ENCODE measurements at regions not wholly inside any gene's neighbourhood (a gene's known extent, or its start where the extent isn't known, plus 50 kb on each side); places are given as distances from the start of the nearest gene placed in this dataset.

DNA sequence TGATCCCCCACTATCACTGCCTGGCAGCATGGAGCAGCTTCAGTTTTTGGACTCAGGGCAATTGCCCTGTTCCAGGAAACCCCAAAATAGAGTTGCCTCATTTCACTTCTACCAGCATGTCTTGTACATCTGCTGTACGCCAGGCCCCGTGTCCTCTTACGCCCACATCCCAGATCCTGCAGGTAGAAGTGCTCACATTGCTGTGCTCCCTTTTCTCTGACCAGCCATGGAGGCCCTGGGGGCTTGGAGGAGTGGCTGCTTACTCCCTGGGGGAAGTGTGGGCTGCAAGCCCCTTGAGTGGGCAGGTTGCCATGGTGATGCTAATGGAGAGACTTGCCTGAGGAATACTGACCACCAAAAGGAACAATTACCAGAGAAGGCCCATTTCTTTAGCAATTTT, 55.6 kb upstream of the KCNIP1 start:
- Histone ChIP-seq H3K4me1 (ENCODE audit: control insufficient read depth, insufficient read depth, low read length) (no peaks in the 10 kb centered on the region), H3K9me3 (ENCODE audit: control insufficient read depth, insufficient read depth, low read depth, low read length) (no peaks in the 10 kb centered on the region), H3K27ac (ENCODE audit: extremely low read depth, low read depth, low read length) (no peak overlapping the region), H3K4me3 (ENCODE audit: low read depth, low read length) (no peak overlapping the region), H3K36me3 (ENCODE audit: control insufficient read depth in 2 of 2, insufficient read depth in 1 of 2, low read length in 2 of 2) (no peaks in the 10 kb centered on the region)
- CTCF ChIA-PET, result interaction anchor here (0.7 kb wide), 1 partner anchor 378 kb away, joined by 3 read pairs; no protein-coding TSS in a partner anchor
- TF ChIP-seq ZNF10 (tag by site-specific recombination; IDR thresholded peaks at IDR 0.05), result no peak
- TF ChIP-seq EGR2 (tag by site-specific recombination; IDR thresholded peaks at IDR 0.05; ENCODE audit: low read depth), result 0 out of 2 replicates have a peak, but pooled peaks have one; percentile 31
- no peak for TF ChIP-seq OVOL3 (tag by site-specific recombination; IDR thresholded peaks at IDR 0.05)
- peak; percentile 49 for TF ChIP-seq ZFHX2 (tag by site-specific recombination; conservative IDR thresholded peaks at IDR 0.05)
- POLR2A ChIA-PET, result no interaction called here

DNA sequence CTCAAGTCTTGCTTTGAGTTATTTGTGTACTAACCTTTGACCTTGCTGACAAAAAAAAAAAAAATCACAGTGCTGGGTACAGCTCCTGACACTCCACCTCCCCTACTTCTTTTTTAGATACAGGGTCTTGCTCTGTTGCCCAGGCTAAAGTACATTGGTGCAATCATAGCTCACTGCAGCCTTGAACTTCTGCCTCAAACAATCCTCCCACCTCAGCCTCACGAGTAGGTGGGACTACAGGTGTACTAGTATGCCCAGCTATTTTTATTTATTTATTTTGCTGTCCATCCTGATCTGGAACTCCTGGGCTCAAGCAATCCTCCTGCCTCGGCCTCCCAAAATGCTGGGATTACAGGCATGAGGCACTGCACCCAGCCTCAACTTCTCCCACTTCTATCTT, 57.2 kb upstream of the KCNMB1 start:
- Histone ChIP-seq H3K27ac (ENCODE audit: extremely low read depth, low read depth, low read length) (no peak overlapping the region), H3K4me3 (ENCODE audit: low read depth, low read length) (no peak overlapping the region), H3K36me3 (ENCODE audit: control insufficient read depth in 2 of 2, insufficient read depth in 1 of 2, low read length in 2 of 2) (no peaks in the 10 kb centered on the region), H3K9me3 (ENCODE audit: control insufficient read depth, insufficient read depth, low read depth, low read length) (no peaks in the 10 kb centered on the region), H3K4me1 (ENCODE audit: control insufficient read depth, insufficient read depth, low read length) (no peaks in the 10 kb centered on the region)
- CTCF ChIA-PET, result interaction anchor here (0.5 to 1.0 kb wide), 2 partner anchors 151 to 821 kb away, joined by 3 read pairs; no protein-coding TSS in a partner anchor
- TF ChIP-seq ZNF677 (tag by site-specific recombination; IDR thresholded peaks at IDR 0.05) (no peak), GLIS1 (tag by site-specific recombination; IDR thresholded peaks at IDR 0.05) (no peak), ZNF433 (tag by site-specific recombination; IDR thresholded peaks at IDR 0.05; ENCODE audit: low read depth) (no peak)
- POLR2A ChIA-PET, result no interaction called here

DNA sequence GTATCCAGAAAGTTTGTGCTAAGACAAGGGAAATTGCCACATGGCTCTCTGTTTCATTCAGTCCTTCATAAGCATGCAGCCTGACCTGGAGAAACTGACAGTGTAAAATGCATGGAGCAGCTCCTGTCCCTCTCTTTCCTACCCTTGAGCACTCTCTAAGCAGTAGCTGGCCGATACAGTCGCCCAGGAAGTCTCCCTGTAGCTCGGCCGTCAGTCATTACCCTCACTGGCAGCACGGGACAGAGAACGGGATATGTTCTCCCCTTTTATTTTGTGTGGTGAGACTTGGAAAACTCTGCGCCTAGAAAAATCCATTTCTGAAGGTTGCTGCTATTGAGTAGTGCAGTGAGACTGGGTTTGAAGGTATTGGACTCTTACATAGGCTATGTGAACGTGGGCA, 56.8 kb upstream of the KCNMB1 start:
- Histone ChIP-seq H3K4me1 (ENCODE audit: control insufficient read depth, insufficient read depth, low read length) (no peaks in the 10 kb centered on the region), H3K9me3 (ENCODE audit: control insufficient read depth, insufficient read depth, low read depth, low read length) (no peaks in the 10 kb centered on the region), H3K36me3 (ENCODE audit: control insufficient read depth in 2 of 2, insufficient read depth in 1 of 2, low read length in 2 of 2) (no peaks in the 10 kb centered on the region), H3K27ac (ENCODE audit: extremely low read depth, low read depth, low read length) (no peak overlapping the region), H3K4me3 (ENCODE audit: low read depth, low read length) (no peak overlapping the region)
- ChIA-PET CTCF (interaction anchor here (0.5 to 1.0 kb wide), 2 partner anchors 152 to 822 kb away, joined by 3 read pairs; no protein-coding TSS in a partner anchor), POLR2A (no interaction called here)
- TF ChIP-seq OVOL3 (tag by site-specific recombination; IDR thresholded peaks at IDR 0.05) (no peak), BCL11B (tag by site-specific recombination; IDR thresholded peaks at IDR 0.05; ENCODE audit: low read depth) (no peak), ZNF404 (tag by site-specific recombination; IDR thresholded peaks at IDR 0.05) (no peak), HOXD13 (CRISPR knock-in tag; IDR thresholded peaks at IDR 0.05; ENCODE audit: borderline replicate concordance) (no peak), ZBTB7A (tag by site-specific recombination; IDR thresholded peaks at IDR 0.05; ENCODE audit: low read depth) (no peak), ZNF510 (tag by site-specific recombination; IDR thresholded peaks at IDR 0.05; ENCODE audit: insufficient replicate concordance) (no peak), ZNF555 (tag by site-specific recombination; conservative IDR thresholded peaks at IDR 0.05) (no peak), ZNF10 (tag by site-specific recombination; IDR thresholded peaks at IDR 0.05) (no peak)

DNA sequence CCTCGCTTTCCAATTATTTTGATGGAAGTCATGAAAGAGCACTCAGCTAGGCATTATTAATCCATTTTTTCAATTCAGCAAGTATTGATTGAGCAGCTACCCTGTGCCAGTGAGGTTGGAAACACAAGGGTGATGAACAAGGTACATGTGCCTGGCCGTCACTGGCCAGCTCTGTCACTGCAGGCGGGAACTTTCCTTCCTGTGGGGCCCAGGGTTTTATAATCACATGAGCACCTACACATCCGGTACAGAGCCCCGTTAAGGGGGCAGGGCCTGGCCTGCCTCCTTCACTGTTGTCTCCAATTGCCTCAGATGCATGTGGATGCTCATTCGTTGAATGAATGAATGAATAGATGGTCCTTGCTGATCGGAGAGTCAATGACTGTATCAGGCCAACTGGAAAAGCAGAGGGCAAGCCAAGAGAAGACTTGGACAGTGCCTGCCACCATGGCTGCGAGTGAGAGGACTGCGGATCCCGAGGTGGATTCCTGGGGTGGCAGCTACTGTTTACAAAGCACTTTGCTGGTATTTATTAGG, 55.9 kb upstream of the KCNMB1 start:
- Histone ChIP-seq H3K36me3 (ENCODE audit: control insufficient read depth in 2 of 2, insufficient read depth in 1 of 2, low read length in 2 of 2) (no peaks in the 10 kb centered on the region), H3K9me3 (ENCODE audit: control insufficient read depth, insufficient read depth, low read depth, low read length) (no peaks in the 10 kb centered on the region), H3K4me3 (ENCODE audit: low read depth, low read length) (no peak overlapping the region), H3K4me1 (ENCODE audit: control insufficient read depth, insufficient read depth, low read length) (no peaks in the 10 kb centered on the region), H3K27ac (ENCODE audit: extremely low read depth, low read depth, low read length) (no peak overlapping the region)
- ChIA-PET CTCF (interaction anchor here (0.6 to 1.1 kb wide), 2 partner anchors 10 to 1054 kb away, joined by 4 to 7 read pairs; no protein-coding TSS in a partner anchor), POLR2A (no interaction called here)
- no peak for TF ChIP-seq TRIM28 (IDR thresholded peaks at IDR 0.05; ENCODE audit: borderline replicate concordance, low read length)
- TF ChIP-seq, protein P1, sequence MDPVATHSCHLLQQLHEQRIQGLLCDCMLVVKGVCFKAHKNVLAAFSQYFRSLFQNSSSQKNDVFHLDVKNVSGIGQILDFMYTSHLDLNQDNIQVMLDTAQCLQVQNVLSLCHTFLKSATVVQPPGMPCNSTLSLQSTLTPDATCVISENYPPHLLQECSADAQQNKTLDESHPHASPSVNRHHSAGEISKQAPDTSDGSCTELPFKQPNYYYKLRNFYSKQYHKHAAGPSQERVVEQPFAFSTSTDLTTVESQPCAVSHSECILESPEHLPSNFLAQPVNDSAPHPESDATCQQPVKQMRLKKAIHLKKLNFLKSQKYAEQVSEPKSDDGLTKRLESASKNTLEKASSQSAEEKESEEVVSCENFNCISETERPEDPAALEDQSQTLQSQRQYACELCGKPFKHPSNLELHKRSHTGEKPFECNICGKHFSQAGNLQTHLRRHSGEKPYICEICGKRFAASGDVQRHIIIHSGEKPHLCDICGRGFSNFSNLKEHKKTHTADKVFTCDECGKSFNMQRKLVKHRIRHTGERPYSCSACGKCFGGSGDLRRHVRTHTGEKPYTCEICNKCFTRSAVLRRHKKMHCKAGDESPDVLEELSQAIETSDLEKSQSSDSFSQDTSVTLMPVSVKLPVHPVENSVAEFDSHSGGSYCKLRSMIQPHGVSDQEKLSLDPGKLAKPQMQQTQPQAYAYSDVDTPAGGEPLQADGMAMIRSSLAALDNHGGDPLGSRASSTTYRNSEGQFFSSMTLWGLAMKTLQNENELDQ (tag by site-specific recombination; IDR thresholded peaks at IDR 0.05; ENCODE audit: low read depth), result no peak
- TF ChIP-seq, protein P2, sequence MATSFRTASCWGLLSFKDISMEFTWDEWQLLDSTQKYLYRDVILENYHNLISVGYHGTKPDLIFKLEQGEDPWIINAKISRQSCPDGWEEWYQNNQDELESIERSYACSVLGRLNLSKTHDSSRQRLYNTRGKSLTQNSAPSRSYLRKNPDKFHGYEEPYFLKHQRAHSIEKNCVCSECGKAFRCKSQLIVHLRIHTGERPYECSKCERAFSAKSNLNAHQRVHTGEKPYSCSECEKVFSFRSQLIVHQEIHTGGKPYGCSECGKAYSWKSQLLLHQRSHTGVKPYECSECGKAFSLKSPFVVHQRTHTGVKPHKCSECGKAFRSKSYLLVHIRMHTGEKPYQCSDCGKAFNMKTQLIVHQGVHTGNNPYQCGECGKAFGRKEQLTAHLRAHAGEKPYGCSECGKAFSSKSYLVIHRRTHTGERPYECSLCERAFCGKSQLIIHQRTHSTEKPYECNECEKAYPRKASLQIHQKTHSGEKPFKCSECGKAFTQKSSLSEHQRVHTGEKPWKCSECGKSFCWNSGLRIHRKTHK (tag by site-specific recombination; IDR thresholded peaks at IDR 0.05), result no peak
- TF ChIP-seq ZNF777 (tag by site-specific recombination; IDR thresholded peaks at IDR 0.05; ENCODE audit: borderline replicate concordance), result no peak
- no peak for TF ChIP-seq ZNF211 (tag by site-specific recombination; IDR thresholded peaks at IDR 0.05; ENCODE audit: low read depth)
- no peak for TF ChIP-seq ZNF76 (tag by site-specific recombination; IDR thresholded peaks at IDR 0.05; ENCODE audit: borderline replicate concordance, low read depth)
- TF ChIP-seq ZFP37 (tag by site-specific recombination; IDR thresholded peaks at IDR 0.05), result no peak
- TF ChIP-seq ZNF558 (tag by site-specific recombination; IDR thresholded peaks at IDR 0.05), result no peak
- TF ChIP-seq ZNF324 (tag by site-specific recombination; IDR thresholded peaks at IDR 0.05), result no peak
- no peak for TF ChIP-seq REPIN1 (tag by site-specific recombination; IDR thresholded peaks at IDR 0.05; ENCODE audit: low read depth)
- TF ChIP-seq, protein P3, sequence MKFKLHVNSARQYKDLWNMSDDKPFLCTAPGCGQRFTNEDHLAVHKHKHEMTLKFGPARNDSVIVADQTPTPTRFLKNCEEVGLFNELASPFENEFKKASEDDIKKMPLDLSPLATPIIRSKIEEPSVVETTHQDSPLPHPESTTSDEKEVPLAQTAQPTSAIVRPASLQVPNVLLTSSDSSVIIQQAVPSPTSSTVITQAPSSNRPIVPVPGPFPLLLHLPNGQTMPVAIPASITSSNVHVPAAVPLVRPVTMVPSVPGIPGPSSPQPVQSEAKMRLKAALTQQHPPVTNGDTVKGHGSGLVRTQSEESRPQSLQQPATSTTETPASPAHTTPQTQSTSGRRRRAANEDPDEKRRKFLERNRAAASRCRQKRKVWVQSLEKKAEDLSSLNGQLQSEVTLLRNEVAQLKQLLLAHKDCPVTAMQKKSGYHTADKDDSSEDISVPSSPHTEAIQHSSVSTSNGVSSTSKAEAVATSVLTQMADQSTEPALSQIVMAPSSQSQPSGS (tag by site-specific recombination; IDR thresholded peaks at IDR 0.05; ENCODE audit: low read depth), result no peak

All from HEK293 (cell line).